Stimulated activated naive CD8-positive, alpha-beta T cell treated with anti-CD3 and anti-CD28 coated beads, Interleukin-15, amount 100 ng/mL, for 72 hours (primary cell): ENCODE measurements at regions not wholly inside any gene's neighbourhood (a gene's known extent, or its start where the extent isn't known, plus 50 kb on each side); places are given as distances from the start of the nearest gene placed in this dataset.

ENCODE experiments used
- ATAC-seq: fragments of 150-1000 bp; cut with Tn5 transposase; 2 replicates; pipeline ENCODE4 v1.10.0; 2021; ENCODE audit warnings: mild to moderate bottlenecking, moderate library complexity
- DNase-seq, 2 donors: peaks; one replicate each; pipeline ENCODE4 v3.0.0; 2021 to 2022
- H3K27ac Mint-ChIP-seq, 2 donors: one replicate each; pipeline ENCODE4 v1.8.0; 2022; ENCODE audit warnings: mild to moderate bottlenecking in 2 of 2, mixed read lengths in 2 of 2, moderate library complexity in 2 of 2
- H3K27me3 Mint-ChIP-seq: one replicate; pipeline ENCODE4 v1.8.0; 2022; ENCODE audit warnings: mixed read lengths
- H3K4me1 Mint-ChIP-seq: one replicate; pipeline ENCODE4 v1.8.0; 2022; ENCODE audit warnings: mild to moderate bottlenecking, mixed read lengths
- H3K4me3 Mint-ChIP-seq, 2 donors: one replicate each; pipeline ENCODE4 v1.8.0; 2022; ENCODE audit warnings: mild to moderate bottlenecking in 2 of 2, mixed read lengths in 2 of 2, moderate library complexity in 1 of 2
- H3K9me3 Mint-ChIP-seq, 2 donors: one replicate each; pipeline ENCODE4 v1.8.0; 2022; ENCODE audit warnings: mixed read lengths in 2 of 2

- ATAC-seq (no peak), DNase-seq (no peak)
- Mint-ChIP-seq H3K27ac (no peak overlapping the region), H3K27me3 (no peaks in the 10 kb centered on the region), H3K4me3 (no peak overlapping the region), H3K4me1 (no peaks in the 10 kb centered on the region), H3K9me3 (no peaks in the 10 kb centered on the region)
Measured at GRCh38 chr3:178437236-178437635, 99.0 kb upstream of the KCNMB2 start.

- H3K27ac Mint-ChIP-seq, result no peak overlapping the region
- H3K4me1 Mint-ChIP-seq, result no peaks in the 10 kb centered on the region
- no peaks in the 10 kb centered on the region for H3K9me3 Mint-ChIP-seq
- H3K4me3 Mint-ChIP-seq, result no peak overlapping the region
- no peaks in the 10 kb centered on the region for H3K27me3 Mint-ChIP-seq
- DNase-seq, result no peak
- no peak for ATAC-seq
Measured at GRCh38 chr3:178439504-178439903, 96.7 kb upstream of the KCNMB2 start.

DNA sequence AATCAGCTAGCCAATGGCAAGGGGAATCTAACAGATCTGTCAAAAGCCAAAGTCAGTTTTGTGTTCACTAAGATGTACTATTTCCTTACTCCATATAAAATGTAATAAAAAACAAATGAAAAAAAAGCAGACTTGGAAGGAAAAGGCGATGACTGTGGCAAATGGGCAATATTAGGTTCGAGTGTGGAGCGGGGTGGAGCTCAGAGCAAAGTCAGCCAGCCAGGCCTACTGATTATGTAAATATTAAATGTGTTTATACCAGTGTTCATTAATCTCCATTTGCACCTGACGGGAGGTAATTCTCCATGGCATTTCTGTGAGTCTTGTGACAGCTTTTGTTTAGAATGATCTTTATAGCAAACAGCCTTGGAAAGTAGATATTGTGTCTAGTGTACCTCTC, 96.2 kb upstream of the KCNMB2 start:
- DNase-seq (no peak), ATAC-seq (no peak)
- no peak overlapping the region for H3K4me3 Mint-ChIP-seq
- no peaks in the 10 kb centered on the region for H3K9me3 Mint-ChIP-seq
- no peaks in the 10 kb centered on the region for H3K4me1 Mint-ChIP-seq
- no peak overlapping the region for H3K27ac Mint-ChIP-seq
- no peaks in the 10 kb centered on the region for H3K27me3 Mint-ChIP-seq

DNA sequence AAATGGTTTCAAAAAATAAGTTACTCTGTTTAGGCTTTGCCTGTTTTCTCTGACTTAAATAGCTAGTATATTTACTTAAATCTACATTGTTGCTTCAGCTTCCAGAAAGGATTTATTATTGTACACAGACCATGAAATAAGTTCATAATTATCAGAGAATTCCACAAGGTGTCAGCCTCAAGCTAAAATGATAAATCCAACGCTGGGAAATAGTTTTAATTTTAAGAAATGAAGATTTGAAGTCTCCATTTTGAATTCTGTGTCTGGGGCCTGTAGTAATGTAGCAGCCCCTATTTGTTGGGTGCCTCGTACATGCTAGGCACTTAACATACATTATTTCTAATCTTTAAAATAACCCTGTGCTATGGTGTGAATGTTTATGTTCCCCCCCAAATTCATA, 92.6 kb upstream of the KCNMB2 start:
- Mint-ChIP-seq H3K4me1 (no peaks in the 10 kb centered on the region), H3K27ac (no peak overlapping the region), H3K27me3 (peaks cover 8% of the 10 kb centered on the region), H3K4me3 (no peak overlapping the region), H3K9me3 (no peaks in the 10 kb centered on the region)
- ATAC-seq, result no peak
- DNase-seq, result no peak

DNA sequence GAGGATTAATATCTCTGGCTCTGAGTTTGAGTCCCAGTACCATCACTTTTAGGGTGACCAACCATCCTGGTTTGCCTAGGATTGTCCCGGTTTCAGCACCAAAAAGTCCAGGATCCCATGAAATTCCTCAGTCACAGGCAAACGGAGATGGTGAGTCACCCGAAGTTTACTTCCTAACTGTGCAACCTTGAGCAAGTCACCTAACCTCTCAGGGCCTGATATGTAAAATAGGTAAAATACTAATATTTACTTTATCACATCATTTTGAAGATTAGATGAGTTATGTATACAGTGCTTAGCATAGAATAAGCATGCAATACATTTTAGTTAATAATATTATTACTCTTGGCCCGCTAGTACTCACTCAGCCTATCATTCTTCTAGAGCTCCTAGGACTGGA, 91.1 kb upstream of the KCNMB2 start:
- no peak for ATAC-seq
- H3K9me3 Mint-ChIP-seq, result no peaks in the 10 kb centered on the region
- no peak overlapping the region for H3K27ac Mint-ChIP-seq
- DNase-seq, result no peak
- peaks cover 15% of the 10 kb centered on the region for H3K27me3 Mint-ChIP-seq
- no peaks in the 10 kb centered on the region for H3K4me1 Mint-ChIP-seq
- no peak overlapping the region for H3K4me3 Mint-ChIP-seq

DNA sequence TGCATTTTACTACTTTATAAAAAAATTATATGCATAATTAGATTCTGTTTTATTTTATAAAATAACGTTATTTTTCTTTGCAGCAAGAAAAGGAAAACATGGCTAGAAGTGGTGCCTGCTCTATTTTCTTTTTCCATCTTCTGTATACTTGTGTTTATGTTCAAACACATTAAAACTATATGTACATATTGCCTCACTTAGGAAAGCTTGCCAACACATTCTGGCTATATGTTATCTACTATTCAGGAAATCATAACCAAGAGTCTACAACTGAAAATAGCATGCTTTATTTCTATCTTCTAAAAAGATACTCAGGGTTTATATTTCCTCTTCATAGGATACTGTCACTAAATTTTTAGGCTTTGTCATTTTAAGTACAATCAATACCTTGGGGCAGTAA, 90.2 kb upstream of the KCNMB2 start:
- DNase-seq, result no peak
- Mint-ChIP-seq H3K4me3 (no peak overlapping the region), H3K4me1 (no peaks in the 10 kb centered on the region), H3K9me3 (no peaks in the 10 kb centered on the region), H3K27ac (no peak overlapping the region), H3K27me3 (peaks cover 15% of the 10 kb centered on the region)
- ATAC-seq, result no peak

DNA sequence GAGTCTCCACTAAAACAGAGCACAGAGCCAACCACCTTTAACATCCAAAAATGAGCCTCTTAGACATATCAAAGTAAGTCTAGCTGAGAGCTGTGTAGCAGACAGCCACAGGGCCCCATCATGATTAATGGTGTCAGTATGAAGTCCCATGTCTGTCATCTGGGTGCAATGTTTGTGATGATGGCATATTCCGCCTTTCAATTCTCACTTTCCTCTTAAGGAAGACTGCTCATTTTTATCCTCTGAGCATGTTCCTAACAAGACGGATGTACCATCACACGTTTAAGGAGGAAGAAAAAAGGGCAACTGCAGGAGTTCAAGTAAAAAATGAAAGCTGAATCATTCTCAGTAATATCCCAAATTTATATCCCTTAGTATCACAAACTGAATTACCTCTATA, 85.8 kb upstream of the KCNMB2 start:
- Mint-ChIP-seq H3K9me3 (no peaks in the 10 kb centered on the region), H3K27ac (no peak overlapping the region), H3K4me1 (no peaks in the 10 kb centered on the region), H3K4me3 (no peak overlapping the region), H3K27me3 (peaks cover 16% of the 10 kb centered on the region)
- ATAC-seq (no peak), DNase-seq (no peak)

DNA sequence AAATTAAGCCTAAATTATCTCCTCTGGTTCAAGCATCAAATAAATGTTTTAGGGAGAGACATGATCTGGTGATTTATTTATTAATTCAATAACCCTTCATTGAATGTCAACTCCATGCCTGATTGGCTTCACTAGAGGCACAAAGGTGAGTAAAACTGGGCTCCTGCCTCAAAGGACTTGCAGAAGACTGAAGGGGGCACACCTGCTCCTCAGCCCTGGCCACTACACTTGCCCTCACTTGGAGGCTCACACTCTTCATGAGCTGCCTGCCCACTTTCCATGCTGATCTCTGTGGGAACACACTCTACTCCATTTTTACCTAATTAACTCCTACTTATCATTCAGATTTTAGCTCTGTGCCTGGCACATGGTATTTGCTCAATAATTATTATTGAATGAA, 84.4 kb upstream of the KCNMB2 start:
- Mint-ChIP-seq H3K9me3 (no peaks in the 10 kb centered on the region), H3K4me1 (no peaks in the 10 kb centered on the region), H3K27ac (no peak overlapping the region), H3K27me3 (peaks cover 22% of the 10 kb centered on the region), H3K4me3 (no peak overlapping the region)
- no peak for DNase-seq
- no peak for ATAC-seq

DNA sequence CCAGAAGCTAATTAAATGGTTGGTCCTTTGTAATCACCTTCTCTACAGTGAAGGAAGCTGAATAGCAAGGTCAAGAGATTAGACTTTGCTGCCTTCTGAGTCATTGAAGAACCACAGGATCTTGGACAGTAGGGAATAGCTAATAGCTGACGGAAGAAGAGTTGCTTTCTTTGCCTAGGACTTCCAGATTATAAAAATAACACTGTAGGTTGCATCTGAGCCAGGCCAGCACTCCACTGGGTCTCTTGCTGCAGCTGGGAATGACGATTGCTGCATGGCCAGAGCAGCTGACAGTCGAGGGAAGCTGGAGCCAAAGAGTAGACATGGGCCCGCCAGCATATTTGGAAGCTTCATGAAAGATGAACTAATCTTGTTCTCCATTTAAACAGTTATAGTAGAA, 81.5 kb upstream of the KCNMB2 start:
- ATAC-seq (no peak), DNase-seq (no peak)
- H3K27me3 Mint-ChIP-seq, result peaks cover 30% of the 10 kb centered on the region

DNA sequence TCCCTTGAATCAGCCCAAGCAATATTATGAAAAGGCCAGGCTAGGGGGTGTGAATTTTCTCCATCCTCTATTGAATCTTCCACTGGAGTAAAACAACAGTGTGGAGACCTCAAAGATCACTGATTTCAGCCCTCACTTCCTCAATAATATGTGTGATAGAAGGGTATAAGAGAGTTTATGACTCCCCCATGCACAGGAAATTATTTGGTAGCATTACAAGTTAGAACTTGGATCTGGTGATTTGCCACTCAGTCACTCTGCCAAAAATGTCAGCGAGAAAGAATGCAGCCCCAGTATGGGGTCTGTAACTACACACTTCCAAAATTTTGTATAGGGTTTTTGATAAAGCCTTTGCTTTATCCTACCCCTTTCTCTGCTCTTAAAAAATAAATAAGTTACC, 81.0 kb upstream of the KCNMB2 start:
- H3K27ac Mint-ChIP-seq, result no peak overlapping the region
- no peaks in the 10 kb centered on the region for H3K9me3 Mint-ChIP-seq
- DNase-seq, result no peak
- H3K4me1 Mint-ChIP-seq, result no peaks in the 10 kb centered on the region
- H3K27me3 Mint-ChIP-seq, result peaks cover 35% of the 10 kb centered on the region
- ATAC-seq, result no peak
- H3K4me3 Mint-ChIP-seq, result no peak overlapping the region

More for the DNA sequence above, 81.5 kb upstream of the KCNMB2 start:
- Mint-ChIP-seq H3K27ac (no peak overlapping the region), H3K9me3 (no peaks in the 10 kb centered on the region), H3K4me3 (no peak overlapping the region), H3K4me1 (no peaks in the 10 kb centered on the region)

DNA sequence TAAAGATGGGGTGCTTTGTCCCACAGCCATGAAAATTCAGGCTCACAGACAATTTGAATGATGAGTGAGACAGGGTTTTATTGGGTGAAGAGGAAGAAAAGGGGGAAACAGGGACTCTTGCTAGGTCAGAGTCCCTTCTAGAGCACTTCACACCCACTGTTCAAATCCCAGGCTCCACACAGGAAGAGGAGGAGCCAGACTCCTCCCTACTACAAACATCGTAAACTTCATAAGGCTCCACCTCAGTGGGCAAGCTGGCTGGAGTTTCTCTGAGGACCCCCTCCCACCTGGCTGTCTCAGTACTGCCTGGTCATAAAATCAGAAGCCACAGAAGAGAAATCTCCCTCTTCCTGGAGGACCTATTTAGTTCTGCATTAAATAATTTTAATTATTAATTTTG, 80.3 kb upstream of the KCNMB2 start:
- no peak for ATAC-seq

GRCh38 chr3:178456621-178457285, 79.5 kb upstream of the KCNMB2 start:
- Mint-ChIP-seq H3K9me3 (no peaks in the 10 kb centered on the region), H3K4me3 (no peak overlapping the region), H3K27ac (no peak overlapping the region), H3K27me3 (peaks cover 48% of the 10 kb centered on the region), H3K4me1 (no peaks in the 10 kb centered on the region)
- ATAC-seq, result peak; percentile 15
- DNase-seq, result no peak

More for the DNA sequence above, 80.3 kb upstream of the KCNMB2 start:
- Mint-ChIP-seq H3K27me3 (peaks cover 40% of the 10 kb centered on the region), H3K4me3 (no peak overlapping the region), H3K27ac (peak overlapping the region in 1 of 2 donors; percentile 15), H3K4me1 (no peaks in the 10 kb centered on the region), H3K9me3 (no peaks in the 10 kb centered on the region)
- no peak for DNase-seq

- no peak overlapping the region for H3K27ac Mint-ChIP-seq
- ATAC-seq (no peak), DNase-seq (no peak)
- no peaks in the 10 kb centered on the region for H3K9me3 Mint-ChIP-seq
- no peak overlapping the region for H3K4me3 Mint-ChIP-seq
- H3K4me1 Mint-ChIP-seq, result no peaks in the 10 kb centered on the region
- peaks cover 56% of the 10 kb centered on the region for H3K27me3 Mint-ChIP-seq
Measured at GRCh38 chr3:178457511-178457910, 78.7 kb upstream of the KCNMB2 start.

GRCh38 chr3:178458313-178459037, 77.8 kb upstream of the KCNMB2 start:
- no peaks in the 10 kb centered on the region for H3K4me1 Mint-ChIP-seq
- H3K9me3 Mint-ChIP-seq, result no peaks in the 10 kb centered on the region
- no peak overlapping the region for H3K4me3 Mint-ChIP-seq
- H3K27ac Mint-ChIP-seq, result no peak overlapping the region
- DNase-seq (no peak), ATAC-seq (no peak)
- peaks cover 65% of the 10 kb centered on the region for H3K27me3 Mint-ChIP-seq

DNA sequence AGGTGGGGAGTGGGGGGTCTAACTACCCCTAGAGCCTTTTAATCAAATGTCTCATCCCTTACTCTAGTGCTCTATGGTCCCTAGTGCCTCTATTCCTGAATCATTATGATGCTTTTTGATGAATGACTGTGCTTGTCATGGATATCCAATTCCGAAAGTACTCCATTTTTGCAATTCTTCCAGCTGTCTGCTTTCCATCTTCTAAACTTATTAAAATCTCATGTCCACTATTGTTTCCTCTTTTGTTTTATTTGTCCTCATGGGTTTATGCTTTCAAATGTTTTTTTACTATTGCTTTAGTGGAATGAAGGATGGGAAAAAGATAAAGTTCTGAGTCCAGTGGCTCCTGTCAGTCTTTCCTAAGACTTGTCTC, 77.2 kb upstream of the KCNMB2 start:
- DNase-seq, result no peak

GRCh38 chr3:178465260-178466180, 70.7 kb upstream of the KCNMB2 start:
- no peak for DNase-seq
- ATAC-seq, result no peak
- Mint-ChIP-seq H3K4me3 (no peak overlapping the region), H3K9me3 (no peaks in the 10 kb centered on the region), H3K27ac (peak overlapping the region in 1 of 2 donors; percentile 14), H3K4me1 (no peaks in the 10 kb centered on the region), H3K27me3 (peaks cover 51% of the 10 kb centered on the region)

More for the DNA sequence above, 77.2 kb upstream of the KCNMB2 start:
- Mint-ChIP-seq H3K4me1 (no peaks in the 10 kb centered on the region), H3K27me3 (peaks cover 70% of the 10 kb centered on the region), H3K27ac (no peak overlapping the region), H3K9me3 (no peaks in the 10 kb centered on the region), H3K4me3 (no peak overlapping the region)
- ATAC-seq, result no peak
